Stimulated activated CD8-positive, alpha-beta memory T cell treated with anti-CD3 and anti-CD28 coated beads, Interleukin-15, amount 100 ng/mL, for 4 hours (primary cell): ENCODE measurements at regions not wholly inside any gene's neighbourhood (a gene's known extent, or its start where the extent isn't known, plus 50 kb on each side); places are given as distances from the start of the nearest gene placed in this dataset.

Experiments
- DNase-seq, 2 donors: peaks; one replicate each; pipeline ENCODE4 v3.0.0-alpha.2; 2020; ENCODE audit warnings: low read depth in 2 of 2

- DNase-seq, result no peak
Measured at GRCh38 chr22:49371325-49372110, 456.2 kb downstream of the BRD1 start.

- DNase-seq, result no peak
Measured at GRCh38 chr22:49370627-49371301, 456.9 kb downstream of the BRD1 start.

GRCh38 chr22:49369726-49370626 lies 457.7 kb downstream of the BRD1 start:
- no peak for DNase-seq

- DNase-seq, result no peak
Measured at GRCh38 chr22:49368976-49369725, 458.5 kb downstream of the BRD1 start.

GRCh38 chr22:49368221-49368975 lies 459.3 kb downstream of the BRD1 start:
- no peak for DNase-seq

GRCh38 chr22:49367041-49367697 lies 460.5 kb downstream of the BRD1 start:
- no peak for DNase-seq

GRCh38 chr22:49366437-49366836 lies 461.2 kb downstream of the BRD1 start:
- no peak for DNase-seq

- no peak for DNase-seq
Measured at GRCh38 chr22:49365910-49366309, 461.8 kb downstream of the BRD1 start.

- no peak for DNase-seq
Measured at GRCh38 chr22:49365191-49365837, 462.4 kb downstream of the BRD1 start.

- no peak for DNase-seq
Measured at GRCh38 chr22:49364398-49364797, 463.3 kb downstream of the BRD1 start.

GRCh38 chr22:49363526-49364230 lies 464.0 kb downstream of the BRD1 start:
- DNase-seq, result no peak

- no peak for DNase-seq
Measured at GRCh38 chr22:49362211-49362839, 465.3 kb downstream of the BRD1 start.

- no peak for DNase-seq
Measured at GRCh38 chr22:49361164-49361563, 466.5 kb downstream of the BRD1 start.

GRCh38 chr22:49360746-49361145 lies 466.9 kb downstream of the BRD1 start:
- no peak for DNase-seq

GRCh38 chr22:49359076-49359475 lies 468.6 kb downstream of the BRD1 start:
- no peak for DNase-seq

- no peak for DNase-seq
Measured at GRCh38 chr22:49357661-49358440, 469.8 kb downstream of the BRD1 start.

GRCh38 chr22:49356428-49356827 lies 471.2 kb downstream of the BRD1 start:
- no peak for DNase-seq
